HUDEP-2 (cell line): ENCODE measurements at regions not wholly inside any gene's neighbourhood (a gene's known extent, or its start where the extent isn't known, plus 50 kb on each side); places are given as distances from the start of the nearest gene placed in this dataset.

Experiments
- DNase-seq, 76 experiments: peaks; one replicate each; lab custom pipeline; 2025; ENCODE audit not compliant: unreplicated experiment in 76 of 76; lab: John Stamatoyannopoulos, UW

GRCh38 chr14:85221832-85222231 lies 308.1 kb upstream of the FLRT2 start:
- no peak for DNase-seq

GRCh38 chr14:85222341-85222740 lies 307.6 kb upstream of the FLRT2 start:
- DNase-seq, result no peak

GRCh38 chr14:85223667-85224066 lies 306.3 kb upstream of the FLRT2 start:
- DNase-seq, result no peak

GRCh38 chr14:85224241-85224640 lies 305.7 kb upstream of the FLRT2 start:
- no peak for DNase-seq

- DNase-seq, result no peak
Measured at GRCh38 chr14:85233756-85234155, 296.2 kb upstream of the FLRT2 start.

- DNase-seq, result no peak
Measured at GRCh38 chr14:85234156-85235025, 295.6 kb upstream of the FLRT2 start.

- no peak for DNase-seq
Measured at GRCh38 chr14:85235868-85236267, 294.1 kb upstream of the FLRT2 start.

- no peak for DNase-seq
Measured at GRCh38 chr14:85236296-85236695, 293.6 kb upstream of the FLRT2 start.

- DNase-seq, result no peak
Measured at GRCh38 chr14:85239791-85240190, 290.2 kb upstream of the FLRT2 start.

GRCh38 chr14:85241022-85241855 lies 288.7 kb upstream of the FLRT2 start:
- no peak for DNase-seq

GRCh38 chr14:85242666-85243065 lies 287.3 kb upstream of the FLRT2 start:
- DNase-seq, result no peak

GRCh38 chr14:85243321-85243720 lies 286.6 kb upstream of the FLRT2 start:
- DNase-seq, result peak in 1 of 76 experiments; percentile 4

- DNase-seq, result no peak
Measured at GRCh38 chr14:85247071-85247470, 282.9 kb upstream of the FLRT2 start.

GRCh38 chr14:85248881-85249635 lies 280.9 kb upstream of the FLRT2 start:
- no peak for DNase-seq

- DNase-seq, result peak in 1 of 76 experiments; percentile 4
Measured at GRCh38 chr14:85250414-85251189, 279.3 kb upstream of the FLRT2 start.

- DNase-seq, result no peak
Measured at GRCh38 chr14:85252011-85252410, 277.9 kb upstream of the FLRT2 start.

- no peak for DNase-seq
Measured at GRCh38 chr14:85254711-85255110, 275.2 kb upstream of the FLRT2 start.

- DNase-seq, result no peak
Measured at GRCh38 chr14:85257287-85257686, 272.7 kb upstream of the FLRT2 start.

- DNase-seq, result no peak
Measured at GRCh38 chr14:85263916-85264675, 265.8 kb upstream of the FLRT2 start.
